ENCODE measurements at regions not wholly inside any gene's neighbourhood (a gene's known extent, or its start where the extent isn't known, plus 50 kb on each side); places are given as distances from the start of the nearest gene placed in this dataset.

GRCh38 chr2:195038153-195038552, 618.9 kb upstream of the SLC39A10 start:
- H3K9me2 ChIP-seq (replicated peaks; ENCODE audit: insufficient read depth, low read length), result no peaks in the 10 kb centered on the region
- H3K4me2 ChIP-seq (ENCODE audit: low read depth, low read length), result no peak overlapping the region
- H3K9me3 ChIP-seq (replicated peaks; ENCODE audit: insufficient read depth, low read length), result no peaks in the 10 kb centered on the region
- TF ChIP-seq EZH2phosphoT487 (IDR thresholded peaks at IDR 0.05; ENCODE audit: low read length), result no peak
- TF ChIP-seq EZH2 (optimal IDR thresholded peaks at IDR 0.05; ENCODE audit: low read depth, low read length), result no peak
- TF ChIP-seq, protein P1, sequence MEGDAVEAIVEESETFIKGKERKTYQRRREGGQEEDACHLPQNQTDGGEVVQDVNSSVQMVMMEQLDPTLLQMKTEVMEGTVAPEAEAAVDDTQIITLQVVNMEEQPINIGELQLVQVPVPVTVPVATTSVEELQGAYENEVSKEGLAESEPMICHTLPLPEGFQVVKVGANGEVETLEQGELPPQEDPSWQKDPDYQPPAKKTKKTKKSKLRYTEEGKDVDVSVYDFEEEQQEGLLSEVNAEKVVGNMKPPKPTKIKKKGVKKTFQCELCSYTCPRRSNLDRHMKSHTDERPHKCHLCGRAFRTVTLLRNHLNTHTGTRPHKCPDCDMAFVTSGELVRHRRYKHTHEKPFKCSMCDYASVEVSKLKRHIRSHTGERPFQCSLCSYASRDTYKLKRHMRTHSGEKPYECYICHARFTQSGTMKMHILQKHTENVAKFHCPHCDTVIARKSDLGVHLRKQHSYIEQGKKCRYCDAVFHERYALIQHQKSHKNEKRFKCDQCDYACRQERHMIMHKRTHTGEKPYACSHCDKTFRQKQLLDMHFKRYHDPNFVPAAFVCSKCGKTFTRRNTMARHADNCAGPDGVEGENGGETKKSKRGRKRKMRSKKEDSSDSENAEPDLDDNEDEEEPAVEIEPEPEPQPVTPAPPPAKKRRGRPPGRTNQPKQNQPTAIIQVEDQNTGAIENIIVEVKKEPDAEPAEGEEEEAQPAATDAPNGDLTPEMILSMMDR (IDR thresholded peaks at IDR 0.05; ENCODE audit: low read length), result no peak
- no peaks in the 10 kb centered on the region for H3K27me3 ChIP-seq (replicated peaks; ENCODE audit: insufficient read depth, low read length)
- no peaks in the 10 kb centered on the region for H3K36me3 ChIP-seq (replicated peaks; ENCODE audit: insufficient read depth, low read length)
- no peaks in the 10 kb centered on the region for H3K4me1 ChIP-seq (ENCODE audit: low read length)
- DNase-seq, result no peak
- H2AFZ ChIP-seq (ENCODE audit: low read length), result no peak overlapping the region
- no peak overlapping the region for H3K4me3 ChIP-seq (ENCODE audit: low read length)
- no peak overlapping the region for H3K27ac ChIP-seq (ENCODE audit: low read length)
- no peaks in the 10 kb centered on the region for H4K20me1 ChIP-seq (ENCODE audit: insufficient read depth, low read length)
- H3K9ac ChIP-seq (ENCODE audit: low read length), result no peak overlapping the region
- H3F3A ChIP-seq (ENCODE audit: insufficient read depth, low read length), result no peaks in the 10 kb centered on the region
- no peaks in the 10 kb centered on the region for H3K79me2 ChIP-seq (ENCODE audit: low read length)

- H3K27ac ChIP-seq (ENCODE audit: low read length), result no peak overlapping the region
- no peak overlapping the region for H3K9ac ChIP-seq (ENCODE audit: low read length)
- H3K9me3 ChIP-seq (replicated peaks; ENCODE audit: insufficient read depth, low read length), result no peaks in the 10 kb centered on the region
- H3K4me3 ChIP-seq (ENCODE audit: low read length), result no peak overlapping the region
- H4K20me1 ChIP-seq (ENCODE audit: insufficient read depth, low read length), result no peaks in the 10 kb centered on the region
- no peaks in the 10 kb centered on the region for H3K36me3 ChIP-seq (replicated peaks; ENCODE audit: insufficient read depth, low read length)
- no peak overlapping the region for H2AFZ ChIP-seq (ENCODE audit: low read length)
- H3F3A ChIP-seq (ENCODE audit: insufficient read depth, low read length), result no peaks in the 10 kb centered on the region
- H3K79me2 ChIP-seq (ENCODE audit: low read length), result no peaks in the 10 kb centered on the region
- no peaks in the 10 kb centered on the region for H3K27me3 ChIP-seq (replicated peaks; ENCODE audit: insufficient read depth, low read length)
- H3K4me2 ChIP-seq (ENCODE audit: low read depth, low read length), result no peak overlapping the region
- no peak for DNase-seq
- no peaks in the 10 kb centered on the region for H3K9me2 ChIP-seq (replicated peaks; ENCODE audit: insufficient read depth, low read length)
- TF ChIP-seq EZH2 (optimal IDR thresholded peaks at IDR 0.05; ENCODE audit: low read depth, low read length), result no peak
- TF ChIP-seq, protein P1 (IDR thresholded peaks at IDR 0.05; ENCODE audit: low read length), result no peak
- TF ChIP-seq EZH2phosphoT487 (IDR thresholded peaks at IDR 0.05; ENCODE audit: low read length), result no peak
- H3K4me1 ChIP-seq (ENCODE audit: low read length), result no peaks in the 10 kb centered on the region
These were observed 620.0 kb upstream of the SLC39A10 start for GRCh38 chr2:195037045-195037444.

- no peak overlapping the region for H2AFZ ChIP-seq (ENCODE audit: low read length)
- no peaks in the 10 kb centered on the region for H4K20me1 ChIP-seq (ENCODE audit: insufficient read depth, low read length)
- H3K4me3 ChIP-seq (ENCODE audit: low read length), result no peak overlapping the region
- no peak for TF ChIP-seq EZH2 (optimal IDR thresholded peaks at IDR 0.05; ENCODE audit: low read depth, low read length)
- TF ChIP-seq EZH2phosphoT487 (IDR thresholded peaks at IDR 0.05; ENCODE audit: low read length), result no peak
- TF ChIP-seq, protein P1 (IDR thresholded peaks at IDR 0.05; ENCODE audit: low read length), result no peak
- no peak overlapping the region for H3K27ac ChIP-seq (ENCODE audit: low read length)
- H3K27me3 ChIP-seq (replicated peaks; ENCODE audit: insufficient read depth, low read length), result no peaks in the 10 kb centered on the region; the same call in 1 of the 2 replicates
- no peaks in the 10 kb centered on the region for H3K79me2 ChIP-seq (ENCODE audit: low read length)
- DNase-seq, result no peak
- peaks cover under 1% of the 10 kb centered on the region; the same call in 1 of the 2 replicates for H3K4me1 ChIP-seq (ENCODE audit: low read length)
- H3K9me2 ChIP-seq (replicated peaks; ENCODE audit: insufficient read depth, low read length), result no peaks in the 10 kb centered on the region
- H3F3A ChIP-seq (ENCODE audit: insufficient read depth, low read length), result no peaks in the 10 kb centered on the region
- no peak overlapping the region for H3K9ac ChIP-seq (ENCODE audit: low read length)
- no peaks in the 10 kb centered on the region for H3K9me3 ChIP-seq (replicated peaks; ENCODE audit: insufficient read depth, low read length)
- no peak overlapping the region for H3K4me2 ChIP-seq (ENCODE audit: low read depth, low read length)
- no peaks in the 10 kb centered on the region for H3K36me3 ChIP-seq (replicated peaks; ENCODE audit: insufficient read depth, low read length)
These were observed 625.6 kb upstream of the SLC39A10 start for GRCh38 chr2:195031411-195031810.
